VCaP (cell line): ENCODE measurements at regions not wholly inside any gene's neighbourhood (a gene's known extent, or its start where the extent isn't known, plus 50 kb on each side); places are given as distances from the start of the nearest gene placed in this dataset.

Experiments
- H3K27ac ChIP-seq: fragments of 450-650 bp; 2 replicates; pipeline ENCODE4 v1.5.1; 2017
- CTCF ChIP-seq: fragments of 450-650 bp; conservative IDR thresholded peaks from 2 replicates; pipeline ENCODE4 v1.5.1; 2017; ENCODE audit warnings: mild to moderate bottlenecking, moderate library complexity

GRCh38 chr13:83378908-83379307, 503.4 kb downstream of the SLITRK1 start:
- TF ChIP-seq CTCF = no peak

GRCh38 chr13:83377491-83377890, 504.8 kb downstream of the SLITRK1 start:
- no peak for TF ChIP-seq CTCF
- no peak overlapping the region for H3K27ac ChIP-seq

More at GRCh38 chr13:83378908-83379307, 503.4 kb downstream of the SLITRK1 start:
- H3K27ac ChIP-seq = no peak overlapping the region

DNA sequence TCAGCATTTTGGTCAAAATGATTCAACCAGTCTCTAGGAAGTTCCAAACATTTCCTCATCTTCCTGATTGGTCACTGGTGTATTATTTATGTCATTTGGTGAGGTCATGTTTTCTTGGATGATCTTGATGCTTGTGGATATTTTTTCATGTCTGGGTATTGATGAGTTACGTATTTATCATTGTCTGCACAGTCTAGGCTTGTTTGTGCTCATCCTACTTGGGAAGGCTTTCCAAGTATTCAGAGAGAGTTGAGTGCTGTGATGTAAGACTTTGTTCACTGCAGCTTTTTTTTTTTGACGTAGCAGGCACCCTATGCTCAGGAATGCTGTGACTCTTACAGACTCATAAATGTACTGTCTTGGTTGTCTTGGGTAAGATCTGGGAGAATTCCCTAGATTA, 509.5 kb downstream of the SLITRK1 start:
- TF ChIP-seq CTCF = no peak
- H3K27ac ChIP-seq = no peak overlapping the region

- H3K27ac ChIP-seq = no peak overlapping the region
- no peak for TF ChIP-seq CTCF
Measured at GRCh38 chr13:83365723-83366122, 516.6 kb downstream of the SLITRK1 start.

DNA sequence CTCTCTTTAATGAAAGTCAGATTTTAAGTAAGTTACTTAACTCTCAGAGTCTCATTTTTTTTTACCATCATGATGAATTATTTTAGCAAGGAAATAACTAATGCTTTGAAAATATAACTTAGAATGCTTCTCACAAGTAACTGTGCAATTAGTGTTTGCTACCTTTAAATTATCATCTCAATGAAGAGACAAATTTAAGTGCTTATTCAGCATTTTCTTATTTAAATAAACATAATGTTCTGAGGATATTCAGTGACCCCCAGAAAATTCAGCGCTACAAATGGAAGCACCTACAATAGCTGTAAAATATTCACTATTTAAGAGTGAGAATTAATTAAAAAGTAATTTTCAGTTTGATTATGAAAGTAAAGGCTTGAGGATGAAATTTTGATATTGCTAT, 527.2 kb downstream of the SLITRK1 start:
- H3K27ac ChIP-seq = no peak overlapping the region
- no peak for TF ChIP-seq CTCF

GRCh38 chr13:83352391-83352790, 529.9 kb downstream of the SLITRK1 start:
- TF ChIP-seq CTCF = no peak
- no peak overlapping the region for H3K27ac ChIP-seq

- no peak overlapping the region for H3K27ac ChIP-seq
- no peak for TF ChIP-seq CTCF
Measured at GRCh38 chr13:83350569-83350968, 531.7 kb downstream of the SLITRK1 start.

DNA sequence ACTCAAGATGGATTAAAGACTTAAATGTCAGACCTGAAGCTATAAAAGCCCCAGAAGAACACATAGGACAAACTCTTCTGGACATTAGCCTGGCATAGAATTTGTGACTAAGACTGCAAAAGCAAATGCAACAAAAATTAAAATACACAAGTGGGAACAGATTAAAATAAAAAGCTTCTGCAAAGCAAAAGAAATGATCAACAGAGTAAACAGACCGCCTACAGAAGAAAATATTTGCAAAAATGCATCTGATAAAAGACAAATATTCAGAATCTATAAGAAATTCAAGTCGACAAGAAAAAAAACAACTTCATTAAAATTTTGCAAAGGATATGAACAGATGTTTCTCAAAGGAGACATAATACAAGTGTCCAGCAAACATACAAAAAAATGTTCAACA, 537.8 kb downstream of the SLITRK1 start:
- no peak overlapping the region for H3K27ac ChIP-seq
- TF ChIP-seq CTCF = no peak
